SJCRH30 (cell line): ENCODE measurements at regions not wholly inside any gene's neighbourhood (a gene's known extent, or its start where the extent isn't known, plus 50 kb on each side); places are given as distances from the start of the nearest gene placed in this dataset.
A peak's percentile ranks its signal among the peaks of the same experiment; 100 is the strongest.

Experiments
- DNase-seq, 2 experiments: peaks; one replicate each; pipeline ENCODE4 v3.0.0-alpha.2; 2015 to 2020
- H3K27ac ChIP-seq: fragments of 250-450 bp; sonication (Bioruptor Pico); 2 replicates; pipeline ENCODE4 v1.5.1; 2020; ENCODE audit warnings: mild to moderate bottlenecking, moderate library complexity
- H3K27me3 ChIP-seq: fragments of 250-450 bp; sonication (Bioruptor Pico); 2 replicates; pipeline ENCODE4 v1.5.1; 2020; ENCODE audit warnings: mild to moderate bottlenecking, moderate library complexity
- H3K36me3 ChIP-seq: fragments of 250-450 bp; sonication (Bioruptor Pico); 2 replicates; pipeline ENCODE4 v1.5.1; 2020; ENCODE audit warnings: mild to moderate bottlenecking, moderate library complexity
- H3K4me1 ChIP-seq: fragments of 250-450 bp; sonication (Bioruptor Pico); 2 replicates; pipeline ENCODE4 v1.5.1; 2020; ENCODE audit warnings: mild to moderate bottlenecking, moderate library complexity
- H3K4me3 ChIP-seq: fragments of 250-450 bp; sonication (Bioruptor Pico); 2 replicates; pipeline ENCODE4 v1.5.1; 2020; ENCODE audit warnings: mild to moderate bottlenecking, moderate library complexity
- H3K9me3 ChIP-seq: fragments of 250-450 bp; sonication (Bioruptor Pico); replicated peaks from 2 replicates; pipeline ENCODE4 v1.5.1; 2020; ENCODE audit warnings: mild to moderate bottlenecking, moderate library complexity

DNA sequence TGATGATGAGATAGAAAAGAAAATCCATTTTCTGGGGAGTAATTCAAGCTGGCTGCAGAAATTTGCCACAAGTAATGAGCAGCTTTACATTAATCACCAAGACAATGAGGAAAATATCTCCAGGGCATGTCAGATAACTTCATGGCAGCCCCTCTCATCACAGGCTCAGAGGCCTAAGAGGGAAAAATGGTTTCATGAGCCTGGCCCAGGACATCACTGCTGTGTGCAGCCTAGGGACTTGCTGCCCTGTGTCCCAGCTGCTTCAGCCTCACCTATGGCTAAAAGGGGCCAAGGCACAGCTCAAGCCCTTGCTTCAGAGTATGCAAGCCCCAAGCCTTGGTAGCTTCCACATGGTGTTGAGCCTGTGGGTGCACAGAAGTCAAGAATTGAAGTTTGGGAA lies 161.7 kb downstream of the OPA1 start:
- Histone ChIP-seq H3K4me3 (no peak overlapping the region), H3K9me3 (no peaks in the 10 kb centered on the region), H3K27me3 (no peaks in the 10 kb centered on the region), H3K4me1 (no peaks in the 10 kb centered on the region), H3K27ac (no peak overlapping the region), H3K36me3 (no peaks in the 10 kb centered on the region)
- no peak for DNase-seq

DNA sequence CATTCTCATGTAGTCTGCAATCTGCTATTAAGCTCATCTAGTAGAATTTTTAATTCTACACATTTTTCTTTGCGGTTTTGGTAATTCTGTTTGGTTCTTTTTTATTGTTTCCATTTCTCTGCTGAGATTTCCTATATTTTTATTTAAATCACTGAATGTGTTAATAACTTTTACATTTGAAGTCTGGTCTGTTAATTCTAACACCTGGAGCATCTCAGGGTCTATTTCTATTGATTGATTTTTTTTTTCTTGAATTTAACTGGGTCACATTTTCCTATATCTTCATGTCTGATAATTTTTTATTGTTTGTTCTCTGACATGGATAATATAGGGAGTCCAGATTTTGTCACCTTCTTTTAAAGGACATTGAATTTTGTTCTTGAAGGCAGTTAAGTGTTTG lies 163.5 kb downstream of the OPA1 start:
- H3K4me3 ChIP-seq = no peak overlapping the region
- no peaks in the 10 kb centered on the region for H3K4me1 ChIP-seq
- no peaks in the 10 kb centered on the region for H3K9me3 ChIP-seq
- DNase-seq = no peak
- no peaks in the 10 kb centered on the region for H3K27me3 ChIP-seq
- no peak overlapping the region for H3K27ac ChIP-seq
- no peaks in the 10 kb centered on the region for H3K36me3 ChIP-seq

DNA sequence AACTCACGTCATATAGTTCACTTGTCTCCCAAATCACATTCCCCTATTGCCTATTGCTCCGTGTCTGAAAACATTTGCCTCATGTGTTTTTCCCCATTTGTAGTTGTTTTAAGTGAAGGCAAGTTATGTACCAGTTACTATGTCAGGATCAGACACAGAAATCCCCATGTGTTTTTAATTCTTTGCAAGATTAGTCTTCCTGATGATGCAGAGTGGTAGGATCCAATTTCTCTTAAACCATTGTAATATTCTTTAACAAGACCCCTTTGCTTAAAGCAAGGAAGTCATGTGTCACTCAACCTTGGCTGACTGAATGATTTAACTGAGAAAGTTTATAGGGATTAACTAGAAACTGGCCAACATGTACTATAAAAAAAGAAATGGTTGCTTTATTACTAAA lies 164.4 kb downstream of the OPA1 start:
- H3K9me3 ChIP-seq = no peaks in the 10 kb centered on the region
- no peak overlapping the region for H3K4me3 ChIP-seq
- H3K4me1 ChIP-seq = no peaks in the 10 kb centered on the region
- no peak for DNase-seq
- H3K27ac ChIP-seq = no peak overlapping the region
- H3K36me3 ChIP-seq = no peaks in the 10 kb centered on the region
- no peaks in the 10 kb centered on the region for H3K27me3 ChIP-seq

DNA sequence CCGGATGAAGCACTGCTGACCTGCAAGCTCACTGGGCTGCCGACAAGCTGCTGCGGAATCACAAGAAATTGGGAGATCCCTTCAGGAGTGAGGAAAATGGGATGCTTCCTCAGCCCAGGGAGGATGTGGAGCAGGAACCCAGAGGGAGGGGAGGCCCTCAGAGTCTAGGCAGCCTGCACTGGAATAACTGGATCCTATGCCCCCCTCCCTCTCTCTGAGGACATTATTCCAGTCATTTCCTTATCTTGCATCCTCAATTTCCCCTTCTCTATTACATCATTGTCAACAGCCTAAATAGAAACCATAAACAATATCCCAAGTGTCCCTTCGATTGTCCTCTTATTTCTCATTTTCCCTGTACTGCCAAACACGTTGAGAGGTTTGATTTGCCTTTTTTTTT lies 169.0 kb downstream of the OPA1 start:
- no peaks in the 10 kb centered on the region for H3K27me3 ChIP-seq
- no peaks in the 10 kb centered on the region for H3K9me3 ChIP-seq
- H3K27ac ChIP-seq = no peak overlapping the region
- H3K4me1 ChIP-seq = no peaks in the 10 kb centered on the region
- no peak for DNase-seq
- H3K36me3 ChIP-seq = no peaks in the 10 kb centered on the region
- H3K4me3 ChIP-seq = no peak overlapping the region

DNA sequence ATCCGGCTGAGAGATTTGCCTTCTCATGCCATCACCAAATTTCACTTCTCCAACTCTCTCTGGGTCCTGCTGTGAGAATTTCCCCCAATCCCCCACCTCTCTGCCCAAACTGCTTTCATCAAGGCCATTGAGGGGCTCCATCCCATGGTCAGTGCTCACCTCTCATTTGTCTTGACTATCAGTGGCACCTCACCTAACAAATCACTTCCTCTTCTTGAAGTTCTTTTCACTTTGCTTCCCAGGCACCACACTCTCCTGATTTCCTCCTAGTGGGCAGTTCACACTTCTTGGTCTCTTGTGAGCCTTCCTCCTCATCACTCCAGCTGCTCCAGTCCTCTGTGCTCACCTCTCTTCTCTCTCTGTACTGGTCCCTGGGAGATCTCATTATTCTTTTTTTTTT lies 169.6 kb downstream of the OPA1 start:
- Histone ChIP-seq H3K27me3 (no peaks in the 10 kb centered on the region), H3K27ac (no peak overlapping the region), H3K9me3 (no peaks in the 10 kb centered on the region), H3K4me1 (no peaks in the 10 kb centered on the region), H3K36me3 (no peaks in the 10 kb centered on the region), H3K4me3 (no peak overlapping the region)
- no peak for DNase-seq

DNA sequence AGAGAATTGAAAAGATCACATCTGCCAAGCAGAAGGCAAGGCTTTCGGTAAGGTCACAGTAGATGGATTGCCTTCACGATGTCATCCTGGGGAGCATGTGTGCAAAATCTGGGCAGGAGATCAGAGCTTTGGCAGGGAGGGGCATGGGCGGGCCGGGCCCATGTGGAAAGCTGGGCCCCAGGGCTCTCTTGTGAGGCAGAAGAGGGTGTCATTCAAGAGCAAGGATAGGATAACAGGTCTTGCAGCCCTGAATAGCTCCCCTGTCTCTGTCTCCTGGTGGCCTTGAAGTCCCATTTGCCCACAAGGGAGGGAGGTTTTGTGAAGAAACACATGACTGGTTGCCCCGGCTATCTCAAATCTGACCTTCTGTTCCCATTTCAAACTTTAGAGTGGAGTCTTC lies 172.0 kb downstream of the OPA1 start:
- no peaks in the 10 kb centered on the region for H3K36me3 ChIP-seq
- no peak for DNase-seq

DNA sequence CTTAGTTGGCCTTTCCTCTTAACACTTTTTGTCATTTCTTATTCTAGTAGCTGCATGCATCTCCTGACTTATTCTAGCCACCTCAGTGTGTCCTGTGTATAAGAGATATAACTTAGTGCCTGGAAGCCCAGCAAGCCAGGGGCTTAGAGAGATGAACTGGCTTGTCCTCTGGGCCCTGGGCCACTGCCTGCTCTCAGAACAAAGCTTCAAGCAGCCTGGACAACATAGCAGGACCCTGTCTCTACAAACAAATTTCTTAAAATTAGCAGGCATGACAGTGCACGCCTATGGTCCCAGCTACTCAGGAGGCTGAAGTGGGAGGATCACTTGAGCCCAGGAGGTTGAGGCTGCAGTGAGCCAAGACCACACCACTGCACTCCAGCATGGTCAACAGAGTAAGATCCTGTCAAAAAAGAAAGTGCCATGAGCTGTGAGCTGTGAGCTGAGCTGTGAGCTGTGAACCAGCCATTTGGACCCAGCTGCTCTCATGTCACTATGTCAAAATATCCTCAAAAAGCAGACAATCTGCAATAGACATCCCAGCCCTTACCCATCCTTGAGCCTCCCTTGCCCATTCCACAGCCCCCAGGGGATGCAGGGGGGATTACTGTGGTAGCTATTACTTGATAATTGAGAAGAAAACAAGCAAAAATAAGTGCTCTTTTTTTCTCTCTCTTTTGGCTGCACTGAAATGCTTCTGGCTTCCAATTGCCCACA lies 174.5 kb downstream of the OPA1 start:
- H3K4me3 ChIP-seq = no peak overlapping the region
- H3K27ac ChIP-seq = no peak overlapping the region
- peaks cover 6% of the 10 kb centered on the region for H3K4me1 ChIP-seq
- H3K9me3 ChIP-seq = no peaks in the 10 kb centered on the region
- no peak for DNase-seq
- no peaks in the 10 kb centered on the region for H3K36me3 ChIP-seq
- no peaks in the 10 kb centered on the region for H3K27me3 ChIP-seq

More for the DNA sequence above, 172.0 kb downstream of the OPA1 start:
- no peak overlapping the region for H3K27ac ChIP-seq
- H3K9me3 ChIP-seq = no peaks in the 10 kb centered on the region
- H3K27me3 ChIP-seq = no peaks in the 10 kb centered on the region
- H3K4me1 ChIP-seq = no peaks in the 10 kb centered on the region
- H3K4me3 ChIP-seq = no peak overlapping the region

DNA sequence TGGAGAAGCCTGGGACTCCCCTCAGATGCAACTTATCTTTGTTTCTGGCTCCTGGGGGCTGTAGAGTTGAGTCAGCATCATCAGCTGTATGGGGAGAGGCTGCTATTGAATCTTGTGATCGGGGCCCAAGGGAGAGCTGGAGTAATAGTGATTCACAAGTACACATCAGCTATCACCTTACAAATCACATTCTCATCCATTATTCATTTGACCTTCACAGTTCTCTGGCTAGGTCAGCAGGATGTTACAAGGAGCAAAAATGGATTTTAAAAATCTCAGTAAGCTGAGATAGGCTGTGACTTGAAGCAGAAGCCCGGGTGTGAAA lies 175.0 kb downstream of the OPA1 start:
- Histone ChIP-seq H3K27me3 (no peaks in the 10 kb centered on the region), H3K36me3 (no peaks in the 10 kb centered on the region), H3K4me1 (peaks cover 11% of the 10 kb centered on the region), H3K27ac (no peak overlapping the region), H3K4me3 (no peak overlapping the region), H3K9me3 (no peaks in the 10 kb centered on the region)
- DNase-seq = no peak

DNA sequence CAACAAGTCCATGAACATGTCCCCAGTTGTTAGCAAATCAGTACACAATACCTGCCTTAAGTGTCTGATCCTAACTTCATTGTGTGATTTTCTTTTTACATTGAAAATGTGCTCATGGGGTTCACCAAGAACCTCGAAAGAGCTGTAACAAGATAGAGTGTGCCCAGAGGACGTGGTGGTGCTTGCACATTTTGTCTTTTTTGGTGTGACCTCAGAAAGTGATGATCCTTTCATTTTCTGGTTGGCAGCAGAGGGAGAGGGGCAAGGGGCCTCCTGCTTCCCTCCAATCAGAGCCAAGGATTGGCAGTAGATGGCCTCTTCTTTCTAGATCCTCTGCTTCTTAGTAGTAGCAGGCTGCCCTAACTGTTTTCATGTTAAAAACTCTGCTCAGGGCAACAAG lies 176.4 kb downstream of the OPA1 start:
- DNase-seq = no peak
- H3K27me3 ChIP-seq = no peaks in the 10 kb centered on the region
- H3K36me3 ChIP-seq = no peaks in the 10 kb centered on the region
- no peaks in the 10 kb centered on the region for H3K9me3 ChIP-seq
- H3K27ac ChIP-seq = no peak overlapping the region
- peaks cover 11% of the 10 kb centered on the region for H3K4me1 ChIP-seq
- H3K4me3 ChIP-seq = no peak overlapping the region

DNA sequence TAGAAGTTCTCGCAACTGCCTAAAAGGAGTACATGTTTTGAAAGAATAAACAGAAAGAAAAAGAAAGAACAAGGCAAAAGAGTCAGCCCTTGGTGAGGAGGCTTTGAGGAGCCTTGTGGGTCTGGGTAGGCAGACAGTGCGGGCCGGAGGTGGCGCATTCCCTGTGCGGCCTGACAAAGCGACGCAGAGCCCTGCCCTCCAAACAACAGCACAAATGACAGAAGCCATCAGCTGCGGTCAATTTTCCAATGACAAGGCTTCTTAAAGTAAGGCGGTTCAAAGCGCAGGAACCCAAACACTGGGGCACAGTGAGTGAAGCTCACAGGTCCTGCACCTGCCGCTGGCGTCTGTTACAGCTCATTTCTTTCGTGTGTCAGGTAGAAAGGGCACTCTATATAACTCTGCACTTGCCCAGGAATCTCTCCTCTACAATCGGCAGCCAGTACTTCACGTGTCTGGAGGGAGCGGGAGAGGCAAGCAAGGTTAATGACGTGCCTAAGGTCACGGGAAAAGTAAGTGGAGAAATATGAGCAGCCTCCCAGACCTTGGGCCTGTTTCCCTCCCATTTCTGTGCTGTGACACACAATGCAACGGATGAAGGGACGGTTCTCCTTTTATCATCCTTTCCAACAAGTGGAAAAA lies 178.1 kb downstream of the OPA1 start:
- no peak for DNase-seq
- Histone ChIP-seq H3K4me3 (no peak overlapping the region), H3K36me3 (no peaks in the 10 kb centered on the region), H3K27ac (no peak overlapping the region), H3K9me3 (no peaks in the 10 kb centered on the region), H3K27me3 (no peaks in the 10 kb centered on the region), H3K4me1 (peaks cover 11% of the 10 kb centered on the region)

DNA sequence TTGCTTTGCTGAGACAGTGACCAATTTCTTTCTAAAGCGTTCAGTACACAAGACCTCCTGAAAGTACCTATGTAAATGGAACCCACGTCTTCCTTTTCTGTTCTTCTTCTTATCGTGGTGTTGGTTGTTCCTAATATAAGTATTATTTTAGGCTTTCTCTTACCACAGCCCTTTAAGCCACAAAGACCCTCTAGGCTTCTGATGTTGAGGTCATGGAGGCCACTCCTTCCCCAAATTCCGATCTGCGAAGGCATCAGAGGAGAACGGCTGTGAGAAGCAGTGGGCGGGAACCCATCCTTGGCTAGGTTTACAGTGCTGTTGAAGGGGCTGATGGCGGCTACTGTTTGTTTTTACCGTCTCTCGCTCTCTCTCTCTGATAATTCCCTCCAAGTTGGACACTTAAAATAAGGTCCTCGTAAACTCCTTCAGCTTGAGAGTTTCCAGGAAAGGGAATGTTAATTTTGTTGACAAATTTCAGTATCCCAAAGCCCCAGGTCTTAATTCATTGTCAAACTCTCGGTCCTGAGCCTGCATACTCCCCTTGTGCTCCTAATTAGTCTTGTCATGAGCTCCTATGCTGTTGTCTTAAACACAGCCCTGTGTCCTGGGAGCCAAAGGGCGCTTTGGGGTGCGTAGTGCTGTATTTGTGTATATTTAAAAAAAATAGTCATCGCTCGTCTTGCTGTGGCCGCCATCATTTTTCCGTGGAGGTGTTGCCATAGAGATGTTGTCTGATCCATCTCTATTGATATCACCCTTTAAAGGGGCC lies 178.8 kb downstream of the OPA1 start:
- H3K9me3 ChIP-seq = no peaks in the 10 kb centered on the region
- H3K27ac ChIP-seq = no peak overlapping the region
- no peaks in the 10 kb centered on the region for H3K27me3 ChIP-seq
- no peaks in the 10 kb centered on the region for H3K36me3 ChIP-seq
- H3K4me3 ChIP-seq = no peak overlapping the region
- H3K4me1 ChIP-seq = peaks cover 11% of the 10 kb centered on the region
- DNase-seq = no peak

DNA sequence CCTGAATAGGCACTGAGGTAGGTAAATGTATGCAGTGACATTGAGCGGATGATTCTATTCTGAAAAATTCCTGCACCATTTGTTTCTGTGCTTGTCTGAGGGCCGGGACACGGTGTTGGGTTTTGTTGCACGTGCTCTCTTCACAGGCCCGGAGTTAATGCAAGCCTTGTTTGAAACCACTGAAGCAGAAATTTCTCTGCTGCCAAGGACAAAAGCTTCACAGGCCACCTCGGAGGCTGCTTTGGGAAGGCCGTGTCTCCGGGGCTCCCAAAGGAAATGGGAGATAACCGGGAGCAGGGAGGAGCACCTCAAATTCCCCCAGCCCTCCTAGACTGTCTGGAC lies 179.4 kb downstream of the OPA1 start:
- Histone ChIP-seq H3K9me3 (no peaks in the 10 kb centered on the region), H3K4me1 (peaks cover 11% of the 10 kb centered on the region), H3K36me3 (no peaks in the 10 kb centered on the region), H3K4me3 (no peak overlapping the region), H3K27me3 (no peaks in the 10 kb centered on the region), H3K27ac (peak overlapping the region; percentile 24; the same call in 1 of the 2 replicates)
- DNase-seq = peak; percentile 34 to 66

DNA sequence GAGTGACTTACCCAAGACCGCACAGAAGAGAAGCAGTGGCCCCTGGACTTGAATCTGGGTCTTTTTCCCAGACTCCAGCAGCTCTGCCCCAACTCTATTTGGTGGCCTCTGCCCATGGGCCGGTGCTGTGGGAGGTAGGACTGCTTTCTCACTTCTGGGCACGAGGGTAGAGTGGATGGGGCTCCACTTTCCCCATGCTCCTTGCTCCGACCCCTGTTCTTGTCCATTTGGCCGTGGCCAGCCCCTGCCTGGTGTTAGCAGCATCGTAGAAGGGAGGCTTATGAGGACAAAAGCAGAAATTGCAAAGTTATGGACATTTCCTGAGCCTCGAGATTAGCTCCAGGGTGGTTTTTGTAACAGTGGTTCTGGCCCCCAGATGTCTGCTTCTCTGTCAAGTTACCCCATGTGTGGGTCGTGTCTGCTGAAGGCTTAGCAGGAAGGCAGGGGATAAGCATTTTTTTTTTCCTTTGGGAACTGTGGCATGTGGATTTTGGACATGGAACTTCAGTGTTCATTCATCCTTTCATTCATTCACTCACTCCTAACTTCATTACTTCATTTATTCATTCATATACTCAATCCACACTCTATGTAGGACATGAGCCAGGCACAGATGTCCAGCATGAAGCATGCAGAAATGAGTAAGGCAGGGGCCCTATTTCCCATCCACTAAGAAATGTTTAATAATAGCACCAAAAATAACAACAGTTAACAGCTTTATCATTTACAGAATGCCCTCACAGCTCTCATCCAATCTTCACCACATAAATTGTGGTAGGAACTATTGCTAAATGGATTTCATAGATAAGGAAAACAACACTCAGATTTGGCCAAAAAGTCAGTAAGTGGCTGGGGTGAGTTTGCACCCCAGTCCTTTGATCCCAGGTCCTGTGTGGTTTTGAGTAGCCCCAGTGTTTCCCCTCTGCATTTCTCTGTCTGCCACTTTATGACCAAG lies 180.5 kb downstream of the OPA1 start:
- H3K4me3 ChIP-seq = no peak overlapping the region
- H3K9me3 ChIP-seq = no peaks in the 10 kb centered on the region
- H3K27me3 ChIP-seq = 0 out of 2 replicates have a peak, but pooled peaks cover 4% of the 10 kb centered on the region
- H3K4me1 ChIP-seq = peaks cover 11% of the 10 kb centered on the region
- H3K27ac ChIP-seq = no peak overlapping the region
- DNase-seq = no peak
- no peaks in the 10 kb centered on the region for H3K36me3 ChIP-seq

DNA sequence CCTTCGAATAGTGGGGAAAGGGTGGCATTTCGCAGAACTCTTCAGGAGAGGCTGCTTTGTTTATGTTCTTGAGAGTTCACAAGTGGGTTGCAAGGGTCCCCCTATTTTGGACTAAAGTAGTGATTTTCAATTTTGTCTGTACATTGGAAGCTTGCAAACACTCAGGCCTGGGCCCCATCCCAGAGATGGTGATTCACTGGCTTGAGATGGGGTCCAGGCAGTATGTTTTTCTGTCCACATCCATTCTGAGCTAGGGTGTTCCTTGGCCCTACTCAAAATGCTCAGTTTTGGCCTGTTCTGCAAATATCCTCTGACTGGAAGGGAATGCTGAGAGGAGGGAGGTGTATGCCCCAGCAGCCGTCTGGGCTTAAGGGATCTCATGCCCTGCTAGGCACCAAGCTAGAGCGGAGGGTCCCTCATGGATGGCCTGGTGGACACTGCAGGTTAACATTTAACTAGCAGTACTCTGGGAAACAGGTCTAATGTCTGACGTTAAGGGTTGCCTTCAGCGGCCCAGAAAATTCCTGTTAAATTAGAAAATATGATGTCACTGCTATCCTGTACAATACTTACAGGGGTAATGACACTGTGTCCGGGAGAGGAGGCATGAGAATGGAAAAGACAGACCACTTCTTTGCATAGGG lies 181.4 kb downstream of the OPA1 start:
- no peaks in the 10 kb centered on the region for H3K9me3 ChIP-seq
- H3K27ac ChIP-seq = no peak overlapping the region
- H3K27me3 ChIP-seq = 0 out of 2 replicates have a peak, but pooled peaks cover 4% of the 10 kb centered on the region
- no peak for DNase-seq
- H3K36me3 ChIP-seq = no peaks in the 10 kb centered on the region
- H3K4me1 ChIP-seq = peaks cover 11% of the 10 kb centered on the region
- H3K4me3 ChIP-seq = no peak overlapping the region
